Body of pancreas (tissue), 4 donors: ENCODE measurements at regions not wholly inside any gene's neighbourhood (a gene's known extent, or its start where the extent isn't known, plus 50 kb on each side); places are given as distances from the start of the nearest gene placed in this dataset.

ENCODE experiments used
- ATAC-seq: fragments of 150-250 bp; one replicate; pipeline ENCODE4 v1.9.1; 2016
- DNase-seq, 4 donors: peaks; one replicate each; pipeline ENCODE4 v3.0.0-alpha.2; 2019
- H3K27ac ChIP-seq, 4 donors: fragments of 200-600 bp; sonication (generic); 1 replicate in 3 of 4; 2 replicates in 1 of 4; pipeline versions ENCODE4 v1.5.1 to v1.6.1; 2016 to 2019; ENCODE audit warnings: mild to moderate bottlenecking in 1 of 4, mixed read lengths in 1 of 4, moderate library complexity in 1 of 4
- H3K27me3 ChIP-seq, 2 donors: fragments of 200-600 bp; sonication (generic); one replicate each; pipeline ENCODE4 v1.6.0; 2016; ENCODE audit warnings: mild to moderate bottlenecking in 1 of 2
- H3K36me3 ChIP-seq, 2 donors: fragments of 200-600 bp; sonication (generic); replicated peaks in 1 of 2; 2 replicates each; pipeline ENCODE4 v1.5.1; 2016; ENCODE audit warnings: low read depth in 2 of 2; ENCODE audit not compliant: insufficient read depth in 1 of 2
- H3K4me1 ChIP-seq: fragments of 200-600 bp; sonication (generic); one replicate; pipeline ENCODE4 v1.6.0; 2016
- H3K4me3 ChIP-seq, 2 donors: fragments of 200-600 bp; sonication (generic); 1 replicate in 1 of 2; 2 replicates in 1 of 2; pipeline ENCODE4 v1.5.1; 2016 to 2019
- H3K9me3 ChIP-seq, 3 donors: fragments of 200-600 bp; sonication (generic); 1 replicate in 2 of 3; 2 replicates in 1 of 3; pipeline ENCODE4 v1.5.1; 2016
- POLR2A ChIP-seq, 3 donors: fragments of 450-650 bp; IDR thresholded peaks; one replicate each; pipeline ENCODE4 v1.6.1; 2016; ENCODE audit warnings: antibody characterized with exemption in 3 of 3, mild to moderate bottlenecking in 2 of 3
- WGBS, 2 donors: methylation state at CpG; one replicate each; pipeline ENCODE4 v1.1.5; 2017; 5-methylcytosine and 5-hydroxymethylcytosine counted together
- intact Hi-C: fragments of 100-400 bp; cut with DNase I; formaldehyde crosslinking; loops from one replicate; pipeline ENCODE4 v1.15.1; 2023
- TF ChIP-seq, protein P1 (sequence below), 7 experiments: fragments of 450-650 bp in 4 of 7; fragments of 200-600 bp in 3 of 7; sonication (generic) in 3 of 7; IDR thresholded peaks; one replicate each; pipeline ENCODE4 v1.5.1; 2016 to 2019; ENCODE audit warnings: antibody characterized with exemption in 7 of 7

DNA sequence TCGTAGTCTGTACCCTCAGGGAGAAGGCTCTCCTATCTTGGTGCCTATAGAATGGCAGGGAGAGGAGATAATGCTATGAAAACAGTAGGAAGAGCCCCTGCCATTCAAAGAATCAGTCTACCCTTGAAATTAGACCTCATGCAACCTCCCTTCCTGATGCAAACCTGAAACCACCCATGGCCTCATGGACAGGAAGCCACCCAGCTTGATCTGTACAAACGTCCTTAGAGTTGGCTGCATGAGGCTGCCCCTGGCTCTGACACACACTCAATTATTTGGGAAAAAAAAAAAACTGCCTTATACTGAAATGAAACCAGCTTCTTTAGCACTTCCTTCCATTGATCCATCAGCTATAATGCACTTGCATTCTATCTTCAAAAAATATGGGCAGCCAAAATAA is 116.6 kb upstream of the BCL2L14 start:
- DNase-seq, result no peak
- no peak overlapping the region for H3K27ac ChIP-seq
- H3K36me3 ChIP-seq, result no peaks in the 10 kb centered on the region
- WGBS, 2 donors, result 70 to 78% methylated on average over 2 of the region's 2 CpGs
- H3K4me3 ChIP-seq, result no peak overlapping the region
- H3K9me3 ChIP-seq, result no peaks in the 10 kb centered on the region
- H3K27me3 ChIP-seq, result no peaks in the 10 kb centered on the region
- peaks cover 13% of the 10 kb centered on the region for H3K4me1 ChIP-seq
- ATAC-seq, result no peak
- no peak for TF ChIP-seq POLR2A (IDR thresholded peaks at IDR 0.05)
- TF ChIP-seq, protein P1, sequence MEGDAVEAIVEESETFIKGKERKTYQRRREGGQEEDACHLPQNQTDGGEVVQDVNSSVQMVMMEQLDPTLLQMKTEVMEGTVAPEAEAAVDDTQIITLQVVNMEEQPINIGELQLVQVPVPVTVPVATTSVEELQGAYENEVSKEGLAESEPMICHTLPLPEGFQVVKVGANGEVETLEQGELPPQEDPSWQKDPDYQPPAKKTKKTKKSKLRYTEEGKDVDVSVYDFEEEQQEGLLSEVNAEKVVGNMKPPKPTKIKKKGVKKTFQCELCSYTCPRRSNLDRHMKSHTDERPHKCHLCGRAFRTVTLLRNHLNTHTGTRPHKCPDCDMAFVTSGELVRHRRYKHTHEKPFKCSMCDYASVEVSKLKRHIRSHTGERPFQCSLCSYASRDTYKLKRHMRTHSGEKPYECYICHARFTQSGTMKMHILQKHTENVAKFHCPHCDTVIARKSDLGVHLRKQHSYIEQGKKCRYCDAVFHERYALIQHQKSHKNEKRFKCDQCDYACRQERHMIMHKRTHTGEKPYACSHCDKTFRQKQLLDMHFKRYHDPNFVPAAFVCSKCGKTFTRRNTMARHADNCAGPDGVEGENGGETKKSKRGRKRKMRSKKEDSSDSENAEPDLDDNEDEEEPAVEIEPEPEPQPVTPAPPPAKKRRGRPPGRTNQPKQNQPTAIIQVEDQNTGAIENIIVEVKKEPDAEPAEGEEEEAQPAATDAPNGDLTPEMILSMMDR (IDR thresholded peaks at IDR 0.05), result no peak
- intact Hi-C loops, result no loop called here

DNA sequence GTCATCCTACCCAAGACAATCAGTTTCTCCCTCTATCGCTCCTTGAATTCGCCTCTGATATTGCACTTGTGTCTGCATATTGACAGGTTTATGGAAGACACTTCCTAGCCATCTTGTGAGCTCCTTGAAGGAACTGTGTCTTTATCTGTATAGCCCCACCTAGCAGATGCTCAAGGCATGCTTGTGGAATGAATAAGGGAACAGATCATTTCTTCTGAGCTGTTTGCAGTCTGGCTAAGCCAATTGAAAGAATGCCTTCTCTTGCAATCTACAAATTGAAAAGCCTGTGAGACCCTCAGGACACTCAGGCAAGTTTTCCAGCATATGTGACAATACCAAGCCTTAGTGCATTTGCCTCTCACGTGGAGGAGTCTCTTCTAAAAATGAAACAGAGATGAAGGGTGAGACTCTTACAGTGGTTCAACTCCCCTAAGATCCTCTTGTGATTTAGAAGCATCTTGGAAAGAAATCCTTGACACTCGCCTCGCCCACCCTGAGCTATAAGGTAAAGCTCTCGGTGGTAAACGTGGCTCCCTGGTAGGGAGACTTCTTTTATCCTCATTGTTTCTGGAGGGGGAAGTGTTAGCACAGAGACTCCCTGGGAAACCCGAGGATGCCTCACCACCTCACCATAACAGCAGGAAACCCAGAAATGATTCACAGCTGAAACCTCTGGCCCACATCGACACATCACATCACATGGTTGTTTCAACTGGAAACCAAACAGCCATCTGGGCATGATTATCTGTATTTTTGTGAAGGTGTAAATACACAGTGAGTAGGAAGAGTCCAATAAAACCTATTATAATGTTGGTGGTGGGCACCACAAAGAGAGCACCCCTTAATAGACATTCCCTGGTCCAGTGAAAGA is 112.3 kb upstream of the BCL2L14 start:
- no peak for ATAC-seq
- Histone ChIP-seq H3K9me3 (no peaks in the 10 kb centered on the region), H3K27ac (no peak overlapping the region), H3K4me3 (no peak overlapping the region), H3K27me3 (no peaks in the 10 kb centered on the region), H3K4me1 (no peaks in the 10 kb centered on the region), H3K36me3 (no peaks in the 10 kb centered on the region)
- WGBS, 2 donors, result 85 to 86% methylated on average over 9 of the region's 9 CpGs
- TF ChIP-seq POLR2A (IDR thresholded peaks at IDR 0.05), result no peak
- TF ChIP-seq, protein P1 (IDR thresholded peaks at IDR 0.05), result no peak
- DNase-seq, result no peak
- intact Hi-C loops, result no loop called here

DNA sequence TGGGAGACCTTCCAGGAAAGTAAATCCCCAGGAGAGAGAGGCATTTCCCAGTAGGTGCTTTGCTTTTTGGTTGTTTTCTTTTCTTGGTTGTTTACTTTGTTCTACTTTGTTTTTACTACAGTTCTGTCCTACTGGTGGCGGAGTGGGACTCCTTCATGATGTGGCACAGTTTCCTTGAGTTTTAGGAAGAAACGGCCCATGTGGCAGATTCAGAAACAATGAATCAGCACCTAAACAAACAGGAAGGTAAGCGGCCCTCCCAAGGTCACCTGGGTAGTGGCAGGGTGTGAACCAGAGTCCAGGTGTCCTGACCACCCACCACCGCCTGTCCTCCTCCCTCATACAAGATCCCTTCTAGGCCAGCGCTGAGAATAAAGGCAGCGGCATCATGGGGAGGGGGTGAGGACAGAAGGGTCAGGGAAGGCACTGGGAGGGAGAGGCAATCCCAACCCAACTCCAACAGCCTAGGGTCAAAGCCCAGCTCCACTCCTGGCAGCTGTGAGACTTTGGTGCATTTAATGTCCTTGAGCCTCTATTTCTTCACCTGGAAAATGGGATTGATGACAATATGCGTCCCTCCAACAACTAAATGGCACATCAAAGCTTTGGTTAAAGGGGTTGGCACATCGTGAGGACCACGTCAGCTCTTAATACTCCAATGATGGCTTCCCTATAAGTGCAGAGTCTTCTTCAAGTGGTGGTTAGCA is 111.5 kb upstream of the BCL2L14 start:
- Histone ChIP-seq H3K36me3 (no peaks in the 10 kb centered on the region), H3K4me1 (no peaks in the 10 kb centered on the region), H3K27me3 (no peaks in the 10 kb centered on the region), H3K4me3 (no peak overlapping the region), H3K9me3 (no peaks in the 10 kb centered on the region), H3K27ac (no peak overlapping the region)
- ATAC-seq, result no peak
- WGBS, 2 donors, result 68 to 76% methylated on average over 9 of the region's 9 CpGs
- TF ChIP-seq, protein P1 (IDR thresholded peaks at IDR 0.05), result no peak
- TF ChIP-seq POLR2A (IDR thresholded peaks at IDR 0.05), result no peak
- intact Hi-C loops, result no loop called here
- DNase-seq, result peak in 1 of 4 donors; percentile 18

DNA sequence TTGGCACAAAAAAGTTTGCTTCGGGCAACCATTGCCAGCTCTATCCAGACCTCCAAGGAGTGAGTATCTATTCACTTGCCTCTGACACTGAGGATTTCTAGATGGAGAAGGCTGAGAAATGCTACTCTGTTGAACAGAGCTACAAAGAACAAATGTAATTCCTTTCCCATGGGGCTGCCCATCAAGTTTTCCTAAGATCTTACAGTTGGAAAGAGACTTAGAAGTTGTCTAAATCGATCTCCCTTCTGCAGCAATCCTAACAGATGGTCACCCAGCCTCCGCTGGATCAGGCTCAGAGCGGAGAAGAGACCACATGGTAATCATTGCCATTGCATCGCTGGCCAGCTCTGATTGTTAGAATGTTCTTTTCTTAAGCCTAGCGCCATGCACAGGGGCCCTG is 110.1 kb upstream of the BCL2L14 start:
- WGBS, 2 donors, result 96% methylated on average over 6 of the region's 6 CpGs
- DNase-seq, result no peak
- intact Hi-C loops, result no loop called here
- Histone ChIP-seq H3K9me3 (no peaks in the 10 kb centered on the region), H3K36me3 (no peaks in the 10 kb centered on the region), H3K4me3 (no peak overlapping the region), H3K4me1 (no peaks in the 10 kb centered on the region), H3K27me3 (no peaks in the 10 kb centered on the region), H3K27ac (no peak overlapping the region)
- no peak for TF ChIP-seq POLR2A (IDR thresholded peaks at IDR 0.05)
- TF ChIP-seq, protein P1 (IDR thresholded peaks at IDR 0.05), result no peak
- ATAC-seq, result no peak
